Gastroesophageal sphincter (tissue), 4 donors: ENCODE measurements at regions not wholly inside any gene's neighbourhood (a gene's known extent, or its start where the extent isn't known, plus 50 kb on each side); places are given as distances from the start of the nearest gene placed in this dataset.

Experiments
- ATAC-seq: fragments of 150-250 bp; one replicate; pipeline ENCODE4 v1.9.1; 2016; ENCODE audit warnings: mild to moderate bottlenecking, moderate library complexity
- H3K27ac ChIP-seq, 4 donors: fragments of 200-600 bp; sonication (generic) in 3 of 4; 1 replicate in 3 of 4; 2 replicates in 1 of 4; pipeline ENCODE4 v1.5.1; 2016 to 2019
- H3K27me3 ChIP-seq: fragments of 200-600 bp; sonication (generic); one replicate; pipeline ENCODE4 v1.5.1; 2019
- H3K36me3 ChIP-seq, 2 donors: fragments of 200-600 bp; sonication (generic); one replicate each; pipeline ENCODE4 v1.5.1; 2019; ENCODE audit warnings: control low read depth in 1 of 2
- H3K4me1 ChIP-seq, 3 donors: fragments of 200-600 bp; sonication (generic); 1 replicate in 2 of 3; 2 replicates in 1 of 3; pipeline ENCODE4 v1.5.1; 2016 to 2019; ENCODE audit warnings: control low read depth in 2 of 3
- H3K4me3 ChIP-seq, 2 donors: fragments of 200-600 bp; sonication (generic); one replicate each; pipeline ENCODE4 v1.5.1; 2019; ENCODE audit warnings: mild to moderate bottlenecking in 1 of 2, moderate library complexity in 1 of 2
- H3K9me3 ChIP-seq, 3 donors: fragments of 200-600 bp; sonication (generic); one replicate each; pipeline ENCODE4 v1.5.1; 2017 to 2019; ENCODE audit warnings: control low read depth in 2 of 3
- CTCF ChIP-seq, 4 experiments: fragments of 200-600 bp in 2 of 4; fragments of 450-650 bp in 2 of 4; sonication (generic) in 1 of 4; IDR thresholded peaks; one replicate each; pipeline ENCODE4 v1.5.1; 2017 to 2019; ENCODE audit warnings: antibody characterized with exemption in 4 of 4, mild to moderate bottlenecking in 2 of 4, moderate library complexity in 2 of 4
- EP300 ChIP-seq: sonication (generic); formaldehyde crosslinking; IDR thresholded peaks from one replicate; pipeline ENCODE4 v1.6.1; 2017; ENCODE audit warnings: antibody characterized with exemption, mild to moderate bottlenecking
- POLR2A ChIP-seq, 2 donors: fragments of 450-650 bp; IDR thresholded peaks; one replicate each; pipeline ENCODE4 v1.6.1; 2017; ENCODE audit warnings: antibody characterized with exemption in 2 of 2, mild to moderate bottlenecking in 2 of 2, moderate library complexity in 1 of 2
- POLR2AphosphoS5 ChIP-seq: sonication (generic); formaldehyde crosslinking; IDR thresholded peaks from one replicate; pipeline ENCODE4 v1.6.1; 2017; ENCODE audit warnings: antibody characterized with exemption
- WGBS, 2 donors: methylation state at CpG; one replicate each; pipeline ENCODE4 v1.1.5; 2018; ENCODE audit warnings: low coverage in 1 of 2; 5-methylcytosine and 5-hydroxymethylcytosine counted together

GRCh38 chr11:104484804-104485554, 321.0 kb upstream of the PDGFD start:
- Histone ChIP-seq H3K9me3 (peaks cover 0 to 19% (median 0%) of the 10 kb centered on the region in 3 donors), H3K27me3 (no peaks in the 10 kb centered on the region), H3K4me1 (no peaks in the 10 kb centered on the region), H3K27ac (no peak overlapping the region), H3K36me3 (no peaks in the 10 kb centered on the region), H3K4me3 (no peak overlapping the region)
- TF ChIP-seq POLR2AphosphoS5 (no peak), CTCF (IDR thresholded peaks at IDR 0.05) (no peak), EP300 (no peak), POLR2A (IDR thresholded peaks at IDR 0.05) (no peak)
- no peak for ATAC-seq
- 45 to 72% methylated on average over 2 to 4 of the region's 4 CpGs for WGBS, 2 donors

- Histone ChIP-seq H3K4me3 (no peak overlapping the region), H3K4me1 (no peaks in the 10 kb centered on the region), H3K27ac (no peak overlapping the region), H3K36me3 (no peaks in the 10 kb centered on the region), H3K27me3 (no peaks in the 10 kb centered on the region), H3K9me3 (no peaks in the 10 kb centered on the region)
- 73 to 96% methylated on average over 2 of the region's 2 CpGs for WGBS, 2 donors
- no peak for ATAC-seq
- TF ChIP-seq EP300: no peak
- TF ChIP-seq POLR2A (IDR thresholded peaks at IDR 0.05): no peak
- TF ChIP-seq CTCF (IDR thresholded peaks at IDR 0.05): no peak
- no peak for TF ChIP-seq POLR2AphosphoS5
Measured at GRCh38 chr11:104476898-104477297, 313.0 kb upstream of the PDGFD start.

GRCh38 chr11:104476454-104476853, 312.5 kb upstream of the PDGFD start:
- Histone ChIP-seq H3K4me1 (no peaks in the 10 kb centered on the region), H3K9me3 (no peaks in the 10 kb centered on the region), H3K27me3 (no peaks in the 10 kb centered on the region), H3K27ac (no peak overlapping the region), H3K4me3 (no peak overlapping the region), H3K36me3 (no peaks in the 10 kb centered on the region)
- ATAC-seq: no peak
- TF ChIP-seq POLR2AphosphoS5: no peak
- TF ChIP-seq EP300: no peak
- no peak for TF ChIP-seq POLR2A (IDR thresholded peaks at IDR 0.05)
- TF ChIP-seq CTCF (IDR thresholded peaks at IDR 0.05): no peak

GRCh38 chr11:104467404-104467803, 303.5 kb upstream of the PDGFD start:
- H3K4me1 ChIP-seq: no peaks in the 10 kb centered on the region
- ATAC-seq: no peak
- H3K4me3 ChIP-seq: no peak overlapping the region
- TF ChIP-seq CTCF (IDR thresholded peaks at IDR 0.05) (no peak), POLR2AphosphoS5 (no peak), EP300 (no peak), POLR2A (IDR thresholded peaks at IDR 0.05) (no peak)
- H3K9me3 ChIP-seq: no peaks in the 10 kb centered on the region
- H3K27ac ChIP-seq: no peak overlapping the region
- no peaks in the 10 kb centered on the region for H3K36me3 ChIP-seq
- H3K27me3 ChIP-seq: no peaks in the 10 kb centered on the region

- no peak for ATAC-seq
- TF ChIP-seq EP300 (no peak), POLR2A (IDR thresholded peaks at IDR 0.05) (no peak), CTCF (IDR thresholded peaks at IDR 0.05) (no peak), POLR2AphosphoS5 (no peak)
- Histone ChIP-seq H3K27me3 (no peaks in the 10 kb centered on the region), H3K9me3 (no peaks in the 10 kb centered on the region), H3K4me3 (no peak overlapping the region), H3K36me3 (no peaks in the 10 kb centered on the region), H3K4me1 (no peaks in the 10 kb centered on the region), H3K27ac (no peak overlapping the region)
- 50% methylated on average over 1 of the region's 1 CpG for WGBS, 2 donors
Measured at GRCh38 chr11:104465321-104465720, 301.4 kb upstream of the PDGFD start.
